GM12872 (cell line): ENCODE measurements at regions not wholly inside any gene's neighbourhood (a gene's known extent, or its start where the extent isn't known, plus 50 kb on each side); places are given as distances from the start of the nearest gene placed in this dataset.

ENCODE experiments used
- CTCF ChIP-seq: IDR thresholded peaks from 3 replicates; pipeline ENCODE4 v1.5.1; 2011; ENCODE audit warnings: low read depth, mild to moderate bottlenecking, low read length, moderate library complexity; ENCODE audit not compliant: insufficient read depth

DNA sequence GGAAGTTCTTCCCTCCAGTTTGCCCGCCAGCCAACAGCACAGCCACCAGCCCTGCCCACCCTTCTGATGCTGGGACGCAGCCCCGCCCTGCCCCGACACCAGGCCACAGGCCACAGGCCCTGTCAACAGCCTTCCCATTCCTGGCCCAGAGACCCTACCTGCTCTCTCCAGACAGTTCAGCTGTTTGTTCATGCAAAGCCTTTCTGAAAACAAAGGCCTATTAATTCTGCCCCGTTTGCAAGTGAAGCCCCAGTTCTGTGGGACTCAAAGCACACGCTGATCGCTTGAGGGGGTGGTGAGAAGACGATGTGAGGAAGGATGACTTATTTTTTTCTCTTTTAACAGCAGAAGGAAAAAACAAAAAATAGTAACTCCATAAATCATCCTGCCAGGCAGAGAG is 55.4 kb upstream of the KIF26B start:
- no peak for TF ChIP-seq CTCF

DNA sequence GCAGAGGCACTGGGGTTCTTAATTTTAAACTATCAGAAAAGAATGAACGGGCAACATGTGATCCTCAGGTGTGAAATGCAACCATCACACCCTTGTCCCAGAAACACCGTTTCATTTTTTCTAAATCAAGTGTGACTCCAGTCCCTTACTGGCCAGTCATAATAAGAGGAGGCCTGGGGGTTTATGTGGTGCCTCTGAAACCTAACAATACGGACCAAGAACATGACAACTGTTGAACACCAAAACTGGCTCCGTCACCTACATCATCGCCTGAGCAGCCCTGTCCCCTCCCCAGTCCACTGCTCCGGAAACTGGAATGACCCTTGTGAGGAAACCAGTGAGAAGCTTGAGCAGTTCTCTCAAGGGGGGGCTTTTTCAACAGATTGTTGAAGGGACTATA is 55.9 kb upstream of the KIF26B start:
- no peak for TF ChIP-seq CTCF

DNA sequence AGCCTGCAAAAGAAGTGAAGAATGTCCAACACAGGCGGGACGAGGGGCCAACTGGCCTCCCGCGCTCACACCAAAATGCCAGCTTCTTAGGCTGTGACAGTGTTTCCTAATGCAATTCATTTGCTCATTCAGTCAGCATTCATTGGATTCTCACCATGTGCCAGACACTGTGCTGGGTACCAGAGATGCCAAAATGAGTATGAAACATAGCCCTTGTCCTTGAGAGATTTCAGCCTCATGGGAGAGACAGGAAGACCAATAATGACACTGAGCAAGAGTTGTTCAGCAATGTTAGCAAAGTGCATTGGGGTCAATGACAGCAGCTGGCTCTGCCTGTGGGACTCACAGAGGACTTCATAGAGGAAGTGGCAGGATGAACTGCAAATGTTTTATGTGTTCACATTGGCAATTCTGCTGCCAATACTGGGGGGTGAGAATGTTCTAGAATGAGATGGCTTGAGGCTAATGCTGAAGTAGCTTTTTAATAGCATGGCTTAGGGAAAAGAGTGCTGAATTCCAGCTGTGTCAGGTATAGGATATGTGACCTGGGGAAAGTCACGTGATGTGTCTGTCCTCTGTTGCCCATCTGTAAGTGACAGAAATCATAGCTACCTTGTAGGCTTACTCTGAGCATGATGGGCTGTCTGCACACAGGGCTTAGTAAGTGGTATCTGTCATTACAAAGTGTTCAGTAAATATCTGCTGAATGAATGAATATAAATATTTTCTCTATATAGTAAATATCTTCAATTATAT is 58.3 kb upstream of the KIF26B start:
- TF ChIP-seq CTCF, result no peak

DNA sequence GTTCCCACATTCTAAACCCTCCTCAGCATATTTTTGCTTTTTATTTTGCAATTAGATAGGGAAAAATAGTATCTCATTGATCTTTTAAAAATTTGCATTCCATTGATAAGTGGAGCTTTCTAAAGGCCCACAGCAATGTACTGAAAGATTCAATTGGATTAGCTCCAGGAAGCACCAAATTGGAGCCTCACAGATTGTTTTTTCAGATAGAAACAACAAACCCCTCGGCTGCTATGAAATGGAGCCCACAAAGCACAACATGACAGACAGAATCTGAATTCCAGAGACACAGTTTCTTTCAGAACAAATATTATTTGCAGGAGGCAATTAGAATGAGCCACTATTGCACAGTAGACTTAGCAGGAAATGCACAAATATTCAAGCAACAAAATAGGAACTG is 58.9 kb upstream of the KIF26B start:
- no peak for TF ChIP-seq CTCF

DNA sequence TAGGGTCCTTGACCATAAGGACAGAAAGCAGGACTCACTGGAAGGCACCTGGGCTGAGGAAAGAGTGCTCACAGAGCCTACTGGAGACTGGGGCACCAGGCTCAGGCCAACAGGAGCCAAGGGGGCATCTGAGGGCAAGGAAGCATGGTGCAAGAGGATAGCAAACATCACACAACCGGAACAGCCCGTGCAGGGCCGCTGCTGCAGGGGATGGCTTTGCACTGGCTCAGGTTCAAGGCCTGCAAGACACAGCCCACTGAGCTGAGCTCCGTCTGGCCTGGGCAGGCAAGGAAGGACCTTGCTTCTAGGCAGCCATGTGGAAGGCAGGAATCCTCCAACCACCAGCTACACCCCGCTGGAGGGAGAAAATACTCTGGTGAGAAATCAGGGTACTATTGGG is 59.8 kb upstream of the KIF26B start:
- TF ChIP-seq CTCF, result no peak

GRCh38 chr1:245094092-245094491 is 60.7 kb upstream of the KIF26B start:
- no peak for TF ChIP-seq CTCF

- TF ChIP-seq CTCF, result no peak
These were observed 62.2 kb upstream of the KIF26B start for GRCh38 chr1:245092638-245092976.
